Natural killer cell (primary cell): ENCODE measurements at regions not wholly inside any gene's neighbourhood (a gene's known extent, or its start where the extent isn't known, plus 50 kb on each side); places are given as distances from the start of the nearest gene placed in this dataset.

ENCODE experiments used
- ATAC-seq, 3 donors: fragments of 150-1000 bp in 2 of 3; fragments of 200-7000 bp in 1 of 3; cut with Tn5 transposase; 1 replicate in 1 of 3; 2 replicates in 2 of 3; pipeline ENCODE4 v1.10.0; 2021; ENCODE audit warnings: mild to moderate bottlenecking in 2 of 3, moderate library complexity in 2 of 3
- DNase-seq, 2 donors: peaks; one replicate each; pipeline versions ENCODE4 v3.0.0 to v3.0.0-alpha.2; 2013 to 2021; ENCODE audit warnings: mixed read lengths in 1 of 2
- H3K27ac ChIP-seq: one replicate; pipeline ENCODE4 v1.5.1; 2013; ENCODE audit warnings: mild to moderate bottlenecking, low read length
- H3K27me3 ChIP-seq: one replicate; pipeline ENCODE4 v1.6.1; 2013; ENCODE audit warnings: low read length; ENCODE audit not compliant: control insufficient read depth, insufficient read depth
- H3K36me3 ChIP-seq: one replicate; pipeline ENCODE4 v1.6.1; 2013; ENCODE audit warnings: low read length; ENCODE audit not compliant: control insufficient read depth, insufficient read depth
- H3K4me1 ChIP-seq: one replicate; pipeline ENCODE4 v1.6.1; 2013; ENCODE audit warnings: low read length; ENCODE audit not compliant: control insufficient read depth, insufficient read depth
- H3K4me3 ChIP-seq: one replicate; pipeline ENCODE4 v1.5.1; 2013; ENCODE audit warnings: low read length
- H3K9me3 ChIP-seq: one replicate; pipeline ENCODE4 v1.6.1; 2013; ENCODE audit warnings: low read length; ENCODE audit not compliant: control insufficient read depth, insufficient read depth
- H3K27ac Mint-ChIP-seq, 2 donors: one replicate each; pipeline ENCODE4 v1.8.0; 2022; ENCODE audit warnings: mild to moderate bottlenecking in 2 of 2, mixed read lengths in 2 of 2, moderate library complexity in 1 of 2
- H3K27me3 Mint-ChIP-seq, 2 donors: one replicate each; pipeline ENCODE4 v1.8.0; 2022; ENCODE audit warnings: low read depth in 2 of 2, mixed read lengths in 2 of 2
- H3K36me3 Mint-ChIP-seq: one replicate; pipeline ENCODE4 v1.8.0; 2022; ENCODE audit warnings: mixed read lengths
- H3K4me1 Mint-ChIP-seq, 2 donors: one replicate each; pipeline ENCODE4 v1.8.0; 2022; ENCODE audit warnings: mixed read lengths in 2 of 2
- H3K4me3 Mint-ChIP-seq: one replicate; pipeline ENCODE4 v1.8.0; 2022; ENCODE audit warnings: mild to moderate bottlenecking, moderate library complexity, mixed read lengths
- H3K9me3 Mint-ChIP-seq, 2 donors: one replicate each; pipeline ENCODE4 v1.8.0; 2022; ENCODE audit warnings: mixed read lengths in 2 of 2
- WGBS: methylation state at CpG from one replicate; pipeline ENCODE4 v1.1.7; 2013; ENCODE audit warnings: missing lambda C conversion rate; ENCODE audit not compliant: insufficient coverage; 5-methylcytosine and 5-hydroxymethylcytosine counted together
- intact Hi-C: fragments of 100-400 bp; cut with micrococcal nuclease; formaldehyde crosslinking; loops from one replicate; pipeline ENCODE4 v1.14.2; 2022
- TF ChIP-seq, protein P1 (sequence below): fragments of 200-600 bp; IDR thresholded peaks from one replicate; pipeline ENCODE4 v1.8.0; 2022; ENCODE audit warnings: antibody characterized with exemption

DNA sequence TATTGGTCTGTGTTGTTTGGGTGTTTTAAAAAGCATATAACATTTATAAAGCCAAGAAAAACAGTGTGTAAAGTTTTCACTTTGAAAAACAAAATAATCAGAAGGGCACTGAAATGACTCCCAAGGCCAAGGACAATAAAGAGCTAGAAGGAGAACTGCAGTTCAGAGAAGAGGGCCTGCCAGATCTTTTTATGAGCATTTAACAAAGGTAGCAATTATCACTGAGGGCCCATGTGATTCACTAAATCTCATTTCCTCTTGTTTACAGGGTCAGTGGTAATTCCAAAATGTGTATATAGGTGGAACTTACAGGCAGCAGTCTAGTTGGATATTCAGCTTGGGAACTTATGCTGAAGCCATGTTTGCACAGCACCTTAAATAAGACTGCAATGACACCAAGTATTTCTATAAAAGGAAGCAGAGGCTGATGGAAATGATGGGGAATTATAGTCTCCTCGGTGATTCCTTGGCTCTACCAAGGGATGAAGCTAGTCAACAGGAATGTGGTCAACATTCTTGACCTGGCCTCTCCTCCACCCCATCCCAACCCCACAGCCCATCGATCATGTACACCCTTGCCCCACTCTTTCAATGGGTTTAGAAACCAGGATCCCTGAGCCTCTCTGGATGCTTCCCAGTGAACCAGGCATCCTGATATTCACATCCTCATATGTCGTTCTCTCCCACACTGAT lies 54.4 kb upstream of the THUMPD3 start:
- H3K4me3 ChIP-seq: no peak overlapping the region
- TF ChIP-seq, protein P1, sequence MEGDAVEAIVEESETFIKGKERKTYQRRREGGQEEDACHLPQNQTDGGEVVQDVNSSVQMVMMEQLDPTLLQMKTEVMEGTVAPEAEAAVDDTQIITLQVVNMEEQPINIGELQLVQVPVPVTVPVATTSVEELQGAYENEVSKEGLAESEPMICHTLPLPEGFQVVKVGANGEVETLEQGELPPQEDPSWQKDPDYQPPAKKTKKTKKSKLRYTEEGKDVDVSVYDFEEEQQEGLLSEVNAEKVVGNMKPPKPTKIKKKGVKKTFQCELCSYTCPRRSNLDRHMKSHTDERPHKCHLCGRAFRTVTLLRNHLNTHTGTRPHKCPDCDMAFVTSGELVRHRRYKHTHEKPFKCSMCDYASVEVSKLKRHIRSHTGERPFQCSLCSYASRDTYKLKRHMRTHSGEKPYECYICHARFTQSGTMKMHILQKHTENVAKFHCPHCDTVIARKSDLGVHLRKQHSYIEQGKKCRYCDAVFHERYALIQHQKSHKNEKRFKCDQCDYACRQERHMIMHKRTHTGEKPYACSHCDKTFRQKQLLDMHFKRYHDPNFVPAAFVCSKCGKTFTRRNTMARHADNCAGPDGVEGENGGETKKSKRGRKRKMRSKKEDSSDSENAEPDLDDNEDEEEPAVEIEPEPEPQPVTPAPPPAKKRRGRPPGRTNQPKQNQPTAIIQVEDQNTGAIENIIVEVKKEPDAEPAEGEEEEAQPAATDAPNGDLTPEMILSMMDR: no peak
- no peak for ATAC-seq
- intact Hi-C loops: no loop called here
- WGBS: 83% methylated on average over 3 of the region's 3 CpGs
- H3K9me3 ChIP-seq: no peaks in the 10 kb centered on the region
- H3K27me3 ChIP-seq: no peaks in the 10 kb centered on the region
- no peaks in the 10 kb centered on the region for H3K36me3 Mint-ChIP-seq
- H3K36me3 ChIP-seq: no peaks in the 10 kb centered on the region
- no peaks in the 10 kb centered on the region for H3K4me1 ChIP-seq
- no peak overlapping the region for H3K27ac ChIP-seq
- no peaks in the 10 kb centered on the region for H3K4me1 Mint-ChIP-seq
- no peak overlapping the region for H3K4me3 Mint-ChIP-seq
- H3K27ac Mint-ChIP-seq: no peak overlapping the region
- no peaks in the 10 kb centered on the region for H3K9me3 Mint-ChIP-seq
- no peak for DNase-seq
- peaks cover 0 to 18% of the 10 kb centered on the region in 2 donors for H3K27me3 Mint-ChIP-seq

- H3K4me1 Mint-ChIP-seq: no peaks in the 10 kb centered on the region
- WGBS: 95% methylated on average over 3 of the region's 3 CpGs
- H3K27me3 Mint-ChIP-seq: peaks cover 8 to 18% of the 10 kb centered on the region in 2 donors
- no peak overlapping the region for H3K27ac ChIP-seq
- no peak overlapping the region for H3K4me3 Mint-ChIP-seq
- no peak overlapping the region for H3K27ac Mint-ChIP-seq
- no peaks in the 10 kb centered on the region for H3K27me3 ChIP-seq
- intact Hi-C loops: no loop called here
- no peaks in the 10 kb centered on the region for H3K36me3 ChIP-seq
- no peaks in the 10 kb centered on the region for H3K9me3 Mint-ChIP-seq
- H3K4me1 ChIP-seq: no peaks in the 10 kb centered on the region
- DNase-seq (no peak), ATAC-seq (no peak)
- H3K36me3 Mint-ChIP-seq: no peaks in the 10 kb centered on the region
- H3K4me3 ChIP-seq: no peak overlapping the region
- H3K9me3 ChIP-seq: no peaks in the 10 kb centered on the region
- TF ChIP-seq, protein P1: no peak
Observed at GRCh38 chr3:9310043-9310442, 52.8 kb upstream of the THUMPD3 start.

- H3K4me3 Mint-ChIP-seq: no peak overlapping the region
- intact Hi-C loops: no loop called here
Observed at GRCh38 chr3:9311228-9311627, 51.6 kb upstream of the THUMPD3 start.

More at GRCh38 chr3:9311228-9311627, 51.6 kb upstream of the THUMPD3 start:
- H3K4me1 ChIP-seq: no peaks in the 10 kb centered on the region
- H3K4me1 Mint-ChIP-seq: no peaks in the 10 kb centered on the region
- no peaks in the 10 kb centered on the region for H3K36me3 Mint-ChIP-seq
- no peak overlapping the region for H3K27ac ChIP-seq
- H3K9me3 ChIP-seq: no peaks in the 10 kb centered on the region
- no peak overlapping the region for H3K4me3 ChIP-seq
- H3K27me3 ChIP-seq: no peaks in the 10 kb centered on the region
- no peak for DNase-seq
- H3K27me3 Mint-ChIP-seq: peaks cover 8 to 14% of the 10 kb centered on the region in 2 donors
- no peaks in the 10 kb centered on the region for H3K9me3 Mint-ChIP-seq
- no peak for ATAC-seq
- H3K36me3 ChIP-seq: no peaks in the 10 kb centered on the region
- no peak overlapping the region for H3K27ac Mint-ChIP-seq
- WGBS: 90% methylated on average over 6 of the region's 6 CpGs
- TF ChIP-seq, protein P1: no peak
